Esophagus muscularis mucosa (tissue), 3 donors: ENCODE measurements at regions not wholly inside any gene's neighbourhood (a gene's known extent, or its start where the extent isn't known, plus 50 kb on each side); places are given as distances from the start of the nearest gene placed in this dataset.

ENCODE experiments used
- POLR2AphosphoS5 ChIP-seq, 2 donors: sonication (generic); formaldehyde crosslinking; IDR thresholded peaks; one replicate each; pipeline ENCODE4 v1.6.1; 2017; ENCODE audit warnings: antibody characterized with exemption in 2 of 2
- TF ChIP-seq, protein P1 (sequence below), 3 experiments: fragments of 200-600 bp in 2 of 3; fragments of 450-650 bp in 1 of 3; sonication (generic) in 2 of 3; IDR thresholded peaks; one replicate each; pipeline ENCODE4 v1.5.1; 2017 to 2019; ENCODE audit warnings: antibody characterized with exemption in 3 of 3, mild to moderate bottlenecking in 2 of 3, moderate library complexity in 1 of 3

DNA sequence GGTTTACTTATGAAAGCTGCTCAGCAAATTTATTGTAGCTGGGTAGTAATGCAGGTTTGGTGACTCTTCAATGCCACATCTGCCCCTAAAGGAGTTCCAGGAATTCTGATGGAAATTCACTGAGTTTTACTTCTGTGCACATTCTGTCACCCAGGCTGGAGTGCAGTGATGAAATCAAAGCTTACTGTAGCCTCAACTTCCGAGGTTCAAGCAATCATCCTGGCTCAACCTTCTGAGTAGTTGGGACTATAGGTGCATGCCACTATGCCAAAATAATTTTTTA lies 150.6 kb upstream of the RUNX1 start:
- TF ChIP-seq, protein P1, sequence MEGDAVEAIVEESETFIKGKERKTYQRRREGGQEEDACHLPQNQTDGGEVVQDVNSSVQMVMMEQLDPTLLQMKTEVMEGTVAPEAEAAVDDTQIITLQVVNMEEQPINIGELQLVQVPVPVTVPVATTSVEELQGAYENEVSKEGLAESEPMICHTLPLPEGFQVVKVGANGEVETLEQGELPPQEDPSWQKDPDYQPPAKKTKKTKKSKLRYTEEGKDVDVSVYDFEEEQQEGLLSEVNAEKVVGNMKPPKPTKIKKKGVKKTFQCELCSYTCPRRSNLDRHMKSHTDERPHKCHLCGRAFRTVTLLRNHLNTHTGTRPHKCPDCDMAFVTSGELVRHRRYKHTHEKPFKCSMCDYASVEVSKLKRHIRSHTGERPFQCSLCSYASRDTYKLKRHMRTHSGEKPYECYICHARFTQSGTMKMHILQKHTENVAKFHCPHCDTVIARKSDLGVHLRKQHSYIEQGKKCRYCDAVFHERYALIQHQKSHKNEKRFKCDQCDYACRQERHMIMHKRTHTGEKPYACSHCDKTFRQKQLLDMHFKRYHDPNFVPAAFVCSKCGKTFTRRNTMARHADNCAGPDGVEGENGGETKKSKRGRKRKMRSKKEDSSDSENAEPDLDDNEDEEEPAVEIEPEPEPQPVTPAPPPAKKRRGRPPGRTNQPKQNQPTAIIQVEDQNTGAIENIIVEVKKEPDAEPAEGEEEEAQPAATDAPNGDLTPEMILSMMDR (IDR thresholded peaks at IDR 0.05): no peak
- TF ChIP-seq POLR2AphosphoS5 (IDR thresholded peaks at IDR 0.05): no peak
